Lung (tissue), 11 donors: ENCODE measurements at regions not wholly inside any gene's neighbourhood (a gene's known extent, or its start where the extent isn't known, plus 50 kb on each side); places are given as distances from the start of the nearest gene placed in this dataset.

Experiments used
- ATAC-seq: fragments of 200-7000 bp; cut with Tn5 transposase; one replicate; pipeline ENCODE4 v1.9.1; 2020; ENCODE audit warnings: moderate number of reproducible peaks; ENCODE audit not compliant: insufficient read depth, low FRiP score
- DNase-seq, 3 donors: peaks; one replicate each; pipeline ENCODE4 v3.0.0-alpha.2; 2013 to 2017
- H3K27ac ChIP-seq, 2 donors: one replicate each; pipeline ENCODE4 v1.5.1; 2013; ENCODE audit warnings: mild to moderate bottlenecking in 2 of 2, moderate library complexity in 2 of 2, control low read depth in 1 of 2, inconsistent platforms in 1 of 2, low read depth in 1 of 2, low read length in 1 of 2
- H3K27me3 ChIP-seq, 3 donors: one replicate each; pipeline ENCODE4 v1.5.1; 2013; ENCODE audit warnings: low read length in 2 of 3; ENCODE audit not compliant: control insufficient read depth in 3 of 3, insufficient read depth in 3 of 3
- H3K36me3 ChIP-seq, 4 donors: one replicate each; pipeline ENCODE4 v1.5.1; 2013; ENCODE audit warnings: low read length in 4 of 4, mild to moderate bottlenecking in 1 of 4, moderate library complexity in 1 of 4; ENCODE audit not compliant: control insufficient read depth in 4 of 4, insufficient read depth in 4 of 4
- H3K4me1 ChIP-seq, 5 donors: one replicate each; pipeline ENCODE4 v1.5.1; 2013; ENCODE audit warnings: low read length in 5 of 5, mild to moderate bottlenecking in 2 of 5, moderate library complexity in 1 of 5; ENCODE audit not compliant: control insufficient read depth in 5 of 5, insufficient read depth in 5 of 5
- H3K4me3 ChIP-seq: one replicate; pipeline ENCODE4 v1.5.1; 2013; ENCODE audit warnings: mild to moderate bottlenecking, control low read depth, moderate library complexity
- H3K9ac ChIP-seq, 2 donors: one replicate each; pipeline ENCODE4 v1.5.1; 2013; ENCODE audit warnings: low read length in 2 of 2, control low read depth in 1 of 2; ENCODE audit not compliant: insufficient read depth in 1 of 2
- H3K9me3 ChIP-seq, 4 donors: one replicate each; pipeline ENCODE4 v1.5.1; 2013; ENCODE audit warnings: low read length in 3 of 4, mild to moderate bottlenecking in 1 of 4, moderate library complexity in 1 of 4; ENCODE audit not compliant: control insufficient read depth in 4 of 4, insufficient read depth in 3 of 4
- WGBS, 2 donors: extraction: QIAGEN DNeasy Blood & Tissue Kit; methylation state at CpG; one replicate each; pipeline ENCODE4 v1.1.7; 2013; 5-methylcytosine and 5-hydroxymethylcytosine counted together
- TF ChIP-seq, protein P1 (sequence below): IDR thresholded peaks from 2 replicates; pipeline ENCODE4 v1.5.1; 2012; ENCODE audit warnings: mild to moderate bottlenecking; ENCODE audit errors: control extremely low read depth, extremely low read depth
- donor health status: control.
- donor health status: control.
- donor health status: Bipolar disorder and iron deficiency.
- donor health status: healthy.
- donor health status: DM: yes; HTN: yes; CAD: no.

DNA sequence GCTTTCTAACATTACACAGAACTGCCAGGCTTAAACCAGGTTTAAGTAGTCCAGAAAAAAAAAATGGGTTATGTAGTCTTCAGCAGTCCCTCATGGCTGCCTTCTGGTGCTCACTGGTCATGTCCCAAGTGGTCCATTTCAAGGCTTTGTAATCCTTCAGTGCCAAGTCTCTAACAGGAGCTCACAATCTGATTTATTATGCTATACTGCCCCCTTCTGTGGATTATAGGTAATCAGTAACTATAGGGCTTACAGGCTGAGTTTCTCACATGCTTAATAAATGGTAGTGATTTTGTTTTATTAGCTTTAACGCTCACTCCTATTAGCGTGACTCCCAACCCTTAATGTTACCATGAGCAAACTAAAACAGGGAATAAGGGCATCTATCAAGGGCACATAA is 92.5 kb upstream of the EDA2R start:
- Histone ChIP-seq H3K4me3 (no peak overlapping the region), H3K27me3 (no peaks in the 10 kb centered on the region), H3K9ac (no peak overlapping the region), H3K4me1 (no peaks in the 10 kb centered on the region), H3K36me3 (no peaks in the 10 kb centered on the region), H3K27ac (no peak overlapping the region), H3K9me3 (peaks cover 0 to 2% (median 0%) of the 10 kb centered on the region in 4 donors)
- WGBS, 2 donors = 22 to 39% methylated on average over 2 of the region's 2 CpGs
- TF ChIP-seq, protein P1, sequence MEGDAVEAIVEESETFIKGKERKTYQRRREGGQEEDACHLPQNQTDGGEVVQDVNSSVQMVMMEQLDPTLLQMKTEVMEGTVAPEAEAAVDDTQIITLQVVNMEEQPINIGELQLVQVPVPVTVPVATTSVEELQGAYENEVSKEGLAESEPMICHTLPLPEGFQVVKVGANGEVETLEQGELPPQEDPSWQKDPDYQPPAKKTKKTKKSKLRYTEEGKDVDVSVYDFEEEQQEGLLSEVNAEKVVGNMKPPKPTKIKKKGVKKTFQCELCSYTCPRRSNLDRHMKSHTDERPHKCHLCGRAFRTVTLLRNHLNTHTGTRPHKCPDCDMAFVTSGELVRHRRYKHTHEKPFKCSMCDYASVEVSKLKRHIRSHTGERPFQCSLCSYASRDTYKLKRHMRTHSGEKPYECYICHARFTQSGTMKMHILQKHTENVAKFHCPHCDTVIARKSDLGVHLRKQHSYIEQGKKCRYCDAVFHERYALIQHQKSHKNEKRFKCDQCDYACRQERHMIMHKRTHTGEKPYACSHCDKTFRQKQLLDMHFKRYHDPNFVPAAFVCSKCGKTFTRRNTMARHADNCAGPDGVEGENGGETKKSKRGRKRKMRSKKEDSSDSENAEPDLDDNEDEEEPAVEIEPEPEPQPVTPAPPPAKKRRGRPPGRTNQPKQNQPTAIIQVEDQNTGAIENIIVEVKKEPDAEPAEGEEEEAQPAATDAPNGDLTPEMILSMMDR = no peak
- DNase-seq (peak in 2 of 3 donors; percentile 3 to 10), ATAC-seq (no peak)

DNA sequence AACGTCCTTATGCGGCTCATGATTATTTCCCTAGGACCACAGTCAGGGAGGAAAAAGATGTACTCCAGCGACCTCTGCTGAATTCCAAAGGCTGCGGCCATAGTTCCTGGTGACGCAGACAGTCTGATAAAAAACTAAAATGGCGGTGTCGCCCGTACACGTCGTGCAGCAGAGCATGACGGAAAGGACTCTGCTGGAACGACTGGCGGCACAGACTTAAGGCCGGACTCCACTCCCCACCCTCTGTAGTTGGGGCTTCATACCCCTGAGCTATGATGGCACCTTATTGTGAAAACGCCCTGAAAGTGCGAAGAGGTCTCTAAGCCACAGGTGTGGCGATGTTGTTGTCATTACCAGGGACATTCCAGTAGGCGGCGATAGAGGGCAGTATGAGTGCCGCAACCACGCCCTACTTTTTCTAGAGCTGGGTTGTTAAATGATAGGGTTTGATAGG is 90.0 kb upstream of the EDA2R start:
- ATAC-seq (peak; percentile 78), DNase-seq (peak; percentile 35 to 48 (median 46))
- H3K27ac ChIP-seq = peak overlapping the region in 1 of 2 donors; percentile 6
- peaks cover 0 to 4% (median 1%) of the 10 kb centered on the region in 4 donors for H3K9me3 ChIP-seq
- WGBS, 2 donors = 1 to 22% methylated on average over 21 of the region's 21 CpGs
- peaks cover 0 to 3% (median 0%) of the 10 kb centered on the region in 3 donors for H3K27me3 ChIP-seq
- H3K36me3 ChIP-seq = no peaks in the 10 kb centered on the region
- H3K9ac ChIP-seq = no peak overlapping the region
- TF ChIP-seq, protein P1 = peak; percentile 17
- H3K4me3 ChIP-seq = peak overlapping the region; percentile 44
- H3K4me1 ChIP-seq = no peaks in the 10 kb centered on the region

DNA sequence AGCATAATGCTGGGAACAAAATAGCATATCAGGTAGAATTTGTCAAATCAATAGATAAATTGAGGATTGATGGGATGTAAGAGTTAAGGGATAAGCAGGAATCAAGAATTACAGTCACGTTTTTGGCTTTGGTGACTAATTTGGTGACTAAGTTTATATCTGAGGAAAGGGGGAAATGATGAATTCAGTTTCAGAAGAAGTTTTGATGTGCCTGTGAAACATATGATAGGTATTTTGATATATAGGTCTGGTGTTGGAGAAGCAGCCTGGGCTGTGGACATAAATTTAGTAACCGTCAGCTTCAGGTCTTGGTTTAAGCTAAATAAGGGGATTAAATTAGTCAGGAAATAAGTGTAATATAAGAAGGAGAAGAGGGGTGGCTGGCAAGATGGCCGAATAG is 79.0 kb upstream of the EDA2R start:
- TF ChIP-seq, protein P1 = no peak
- Histone ChIP-seq H3K36me3 (no peaks in the 10 kb centered on the region), H3K4me1 (no peaks in the 10 kb centered on the region), H3K9ac (no peak overlapping the region), H3K27me3 (no peaks in the 10 kb centered on the region), H3K9me3 (no peaks in the 10 kb centered on the region), H3K4me3 (no peak overlapping the region), H3K27ac (no peak overlapping the region)
- no peak for ATAC-seq
- 64 to 87% methylated on average over 3 of the region's 3 CpGs for WGBS, 2 donors
- no peak for DNase-seq
